Cardiac muscle cell (in vitro differentiated cells and primary cell): ENCODE measurements at regions not wholly inside any gene's neighbourhood (a gene's known extent, or its start where the extent isn't known, plus 50 kb on each side); places are given as distances from the start of the nearest gene placed in this dataset.

Experiments
- DNase-seq, 2 donors: peaks; one replicate each; pipeline versions ENCODE4 v3.0.0 to v3.0.0-alpha.2; 2010 to 2017; ENCODE audit warnings: low read depth in 1 of 2, low spot score in 1 of 2
- H3K27ac ChIP-seq: fragments of 200-600 bp; sonication (generic); 2 replicates; pipeline ENCODE4 v1.5.1; 2016
- H3K27me3 ChIP-seq: fragments of 200-600 bp; sonication (generic); 2 replicates; pipeline ENCODE4 v1.6.0; 2016; ENCODE audit warnings: control low read depth
- H3K36me3 ChIP-seq: fragments of 200-600 bp; sonication (generic); 2 replicates; pipeline ENCODE4 v1.5.1; 2016; ENCODE audit warnings: control low read depth
- H3K4me1 ChIP-seq: fragments of 200-600 bp; sonication (generic); 2 replicates; pipeline ENCODE4 v1.8.1; 2017; ENCODE audit warnings: low read depth, mild to moderate bottlenecking, mixed run types
- H3K4me3 ChIP-seq: fragments of 200-600 bp; sonication (generic); 2 replicates; pipeline ENCODE4 v1.5.1; 2016; ENCODE audit warnings: mild to moderate bottlenecking
- H3K9me3 ChIP-seq: fragments of 200-600 bp; sonication (generic); 2 replicates; pipeline ENCODE4 v1.5.1; 2017; ENCODE audit warnings: low read depth, mild to moderate bottlenecking, control low read depth
- TF ChIP-seq, protein P1 (sequence below): IDR thresholded peaks from 2 replicates; pipeline ENCODE4 v1.5.1; 2012; ENCODE audit warnings: low read depth, mild to moderate bottlenecking, low read length

DNA sequence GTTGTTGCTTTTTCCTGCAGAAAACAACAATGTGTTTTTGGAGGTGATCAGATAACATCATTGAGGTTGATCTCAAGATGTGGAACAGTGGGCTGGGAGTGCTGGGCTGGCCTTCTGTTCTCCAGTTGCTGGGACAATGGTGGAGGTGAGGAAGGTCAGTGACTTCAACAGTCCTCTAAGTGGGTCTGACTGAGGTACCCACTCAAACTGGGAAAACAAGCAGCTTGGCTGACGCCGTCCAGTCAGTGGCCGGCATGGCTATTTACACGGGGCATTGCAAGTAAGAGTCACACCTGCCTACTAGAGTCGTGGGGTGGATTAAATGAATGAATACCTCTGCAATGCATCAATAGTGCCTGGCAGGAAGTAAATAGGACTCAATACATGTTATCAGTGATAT lies 386.7 kb upstream of the ZFHX3 start:
- no peaks in the 10 kb centered on the region for H3K4me1 ChIP-seq
- no peak overlapping the region for H3K27ac ChIP-seq
- H3K27me3 ChIP-seq = no peaks in the 10 kb centered on the region
- no peak overlapping the region for H3K4me3 ChIP-seq
- DNase-seq = no peak
- no peaks in the 10 kb centered on the region for H3K9me3 ChIP-seq
- H3K36me3 ChIP-seq = no peaks in the 10 kb centered on the region
- TF ChIP-seq, protein P1, sequence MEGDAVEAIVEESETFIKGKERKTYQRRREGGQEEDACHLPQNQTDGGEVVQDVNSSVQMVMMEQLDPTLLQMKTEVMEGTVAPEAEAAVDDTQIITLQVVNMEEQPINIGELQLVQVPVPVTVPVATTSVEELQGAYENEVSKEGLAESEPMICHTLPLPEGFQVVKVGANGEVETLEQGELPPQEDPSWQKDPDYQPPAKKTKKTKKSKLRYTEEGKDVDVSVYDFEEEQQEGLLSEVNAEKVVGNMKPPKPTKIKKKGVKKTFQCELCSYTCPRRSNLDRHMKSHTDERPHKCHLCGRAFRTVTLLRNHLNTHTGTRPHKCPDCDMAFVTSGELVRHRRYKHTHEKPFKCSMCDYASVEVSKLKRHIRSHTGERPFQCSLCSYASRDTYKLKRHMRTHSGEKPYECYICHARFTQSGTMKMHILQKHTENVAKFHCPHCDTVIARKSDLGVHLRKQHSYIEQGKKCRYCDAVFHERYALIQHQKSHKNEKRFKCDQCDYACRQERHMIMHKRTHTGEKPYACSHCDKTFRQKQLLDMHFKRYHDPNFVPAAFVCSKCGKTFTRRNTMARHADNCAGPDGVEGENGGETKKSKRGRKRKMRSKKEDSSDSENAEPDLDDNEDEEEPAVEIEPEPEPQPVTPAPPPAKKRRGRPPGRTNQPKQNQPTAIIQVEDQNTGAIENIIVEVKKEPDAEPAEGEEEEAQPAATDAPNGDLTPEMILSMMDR = no peak

DNA sequence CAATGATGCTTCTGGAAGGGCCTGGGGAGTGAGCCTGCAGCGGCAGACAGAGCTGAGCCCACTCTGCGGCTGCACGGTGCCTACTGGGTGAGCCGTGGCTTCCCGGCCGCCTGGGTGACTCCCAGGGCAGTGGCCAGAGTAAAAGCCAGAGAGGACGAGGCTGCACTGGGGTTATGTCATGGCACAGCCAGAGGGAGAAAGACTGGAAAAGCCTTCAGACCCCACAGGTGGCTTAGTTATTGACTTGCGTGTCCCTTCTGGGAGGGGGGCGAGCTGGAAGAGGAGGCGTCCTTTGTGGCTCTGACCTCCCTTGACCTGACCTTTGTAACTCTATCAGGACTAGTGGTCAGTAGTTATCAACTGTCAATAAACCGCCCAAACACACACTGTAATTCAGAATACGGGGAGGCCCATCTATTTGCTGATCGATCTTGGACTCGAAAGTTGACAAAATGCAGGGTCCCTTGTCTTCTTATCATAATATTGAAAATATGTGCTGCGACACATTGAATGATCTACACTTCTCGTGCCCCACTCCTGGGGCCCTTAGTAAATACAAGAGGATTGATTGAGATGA lies 385.9 kb upstream of the ZFHX3 start:
- Histone ChIP-seq H3K27me3 (no peaks in the 10 kb centered on the region), H3K27ac (no peak overlapping the region), H3K4me1 (no peaks in the 10 kb centered on the region), H3K36me3 (no peaks in the 10 kb centered on the region), H3K9me3 (no peaks in the 10 kb centered on the region), H3K4me3 (no peak overlapping the region)
- DNase-seq = peak in 1 of 2 donors; percentile 1
- TF ChIP-seq, protein P1 = no peak

- Histone ChIP-seq H3K27ac (no peak overlapping the region), H3K36me3 (no peaks in the 10 kb centered on the region), H3K9me3 (no peaks in the 10 kb centered on the region), H3K4me1 (no peaks in the 10 kb centered on the region), H3K4me3 (no peak overlapping the region), H3K27me3 (no peaks in the 10 kb centered on the region)
- TF ChIP-seq, protein P1 = no peak
- no peak for DNase-seq
Observed at GRCh38 chr16:73432850-73433730, 385.2 kb upstream of the ZFHX3 start.

DNA sequence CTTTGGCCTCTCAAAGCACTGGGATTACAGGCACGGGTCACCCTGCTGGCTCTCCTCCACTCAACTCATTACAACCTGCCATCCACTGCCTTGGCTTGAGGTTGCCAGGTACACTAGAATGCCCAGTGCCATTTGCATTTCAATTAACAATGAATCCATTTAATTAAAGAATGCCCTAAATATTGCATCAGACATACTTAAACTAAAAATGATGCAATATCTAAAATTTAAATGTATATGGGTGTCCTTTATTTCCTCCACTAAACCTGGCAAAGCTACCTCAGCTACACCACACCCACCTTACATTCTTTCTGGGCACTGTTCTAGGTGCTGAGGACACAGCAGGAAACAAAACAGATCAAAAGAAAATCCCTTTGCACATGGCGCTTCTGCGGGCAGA lies 382.2 kb upstream of the ZFHX3 start:
- no peaks in the 10 kb centered on the region for H3K36me3 ChIP-seq
- no peak overlapping the region for H3K4me3 ChIP-seq
- no peak for DNase-seq
- TF ChIP-seq, protein P1 = no peak
- no peaks in the 10 kb centered on the region for H3K27me3 ChIP-seq
- H3K4me1 ChIP-seq = no peaks in the 10 kb centered on the region
- H3K9me3 ChIP-seq = no peaks in the 10 kb centered on the region
- no peak overlapping the region for H3K27ac ChIP-seq

DNA sequence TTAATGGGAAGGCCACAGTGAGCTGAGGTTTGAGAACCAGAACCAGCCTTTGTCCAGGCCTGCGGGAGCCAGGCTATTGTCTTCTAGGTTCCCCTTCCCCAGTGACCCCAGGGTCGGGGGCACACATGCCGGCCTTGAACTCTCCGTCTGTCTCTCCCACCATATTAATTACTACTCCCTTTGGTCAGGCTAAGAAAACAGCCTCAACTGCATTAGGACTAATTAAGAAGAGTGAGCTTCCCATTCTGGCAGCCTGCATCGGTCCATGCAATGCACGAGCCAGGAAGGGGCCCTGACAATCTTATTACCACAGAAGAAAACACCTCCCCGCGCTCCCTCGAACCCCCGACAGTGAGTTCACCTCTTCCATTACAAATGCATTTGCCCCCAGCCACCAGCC lies 380.2 kb upstream of the ZFHX3 start:
- TF ChIP-seq, protein P1 = no peak
- Histone ChIP-seq H3K27ac (no peak overlapping the region), H3K36me3 (no peaks in the 10 kb centered on the region), H3K4me3 (no peak overlapping the region), H3K9me3 (no peaks in the 10 kb centered on the region), H3K27me3 (no peaks in the 10 kb centered on the region), H3K4me1 (no peaks in the 10 kb centered on the region)
- DNase-seq = no peak
